ENCODE measurements at regions not wholly inside any gene's neighbourhood (a gene's known extent, or its start where the extent isn't known, plus 50 kb on each side); places are given as distances from the start of the nearest gene placed in this dataset.

GRCh38 chr1:38204698-38205097 is 158.1 kb upstream of the POU3F1 start:
- Histone ChIP-seq H2BK120ac (ENCODE audit: insufficient read depth, low read length, poor library complexity) (no peak overlapping the region), H3K18ac (ENCODE audit: low read length) (no peak overlapping the region), H3K23ac (ENCODE audit: low read length) (no peak overlapping the region), H3K4me1 (ENCODE audit: control insufficient read depth in 1 of 2, insufficient read depth in 2 of 2, low read length in 2 of 2) (peaks cover 0 to 3% of the 10 kb centered on the region in 2 experiments), H4K91ac (ENCODE audit: low read depth, low read length) (no peak overlapping the region), H3K27ac (ENCODE audit: low read depth, low read length) (no peak overlapping the region), H2BK5ac (ENCODE audit: low read depth, low read length, poor library complexity) (no peak overlapping the region), H2AK5ac (ENCODE audit: low read length) (no peak overlapping the region), H3K27me3 (ENCODE audit: insufficient read depth, low read length) (no peaks in the 10 kb centered on the region), H4K12ac (ENCODE audit: low read depth, low read length) (no peak overlapping the region), H3K79me1 (ENCODE audit: low read length) (peaks cover 2% of the 10 kb centered on the region), H4K8ac (ENCODE audit: low read depth, low read length) (no peak overlapping the region), H3K4ac (ENCODE audit: low read depth, low read length) (no peak overlapping the region), H3K9me3 (ENCODE audit: insufficient read depth, low read depth, low read length) (peaks cover 4% of the 10 kb centered on the region), H3K4me3 (ENCODE audit: low read depth, low read length) (no peak overlapping the region), H3K4me2 (ENCODE audit: low read length) (no peak overlapping the region), H2AFZ (ENCODE audit: insufficient read depth, low read length, poor library complexity) (no peak overlapping the region), H3K79me2 (ENCODE audit: control insufficient read depth, insufficient read depth, low read length, poor library complexity) (no peaks in the 10 kb centered on the region), H3K9ac (ENCODE audit: low read length) (no peak overlapping the region), H2BK12ac (ENCODE audit: low read length) (no peak overlapping the region), H3K36me3 (ENCODE audit: control insufficient read depth in 1 of 2, insufficient read depth in 2 of 2, low read length in 2 of 2) (no peaks in the 10 kb centered on the region), H3K14ac (ENCODE audit: low read length) (no peak overlapping the region)
- no CpG with 5 or more reads among the region's 3 CpGs for WGBS (ENCODE audit: extremely low coverage, insufficient coverage, insufficient read length)
- no peak for DNase-seq

DNA sequence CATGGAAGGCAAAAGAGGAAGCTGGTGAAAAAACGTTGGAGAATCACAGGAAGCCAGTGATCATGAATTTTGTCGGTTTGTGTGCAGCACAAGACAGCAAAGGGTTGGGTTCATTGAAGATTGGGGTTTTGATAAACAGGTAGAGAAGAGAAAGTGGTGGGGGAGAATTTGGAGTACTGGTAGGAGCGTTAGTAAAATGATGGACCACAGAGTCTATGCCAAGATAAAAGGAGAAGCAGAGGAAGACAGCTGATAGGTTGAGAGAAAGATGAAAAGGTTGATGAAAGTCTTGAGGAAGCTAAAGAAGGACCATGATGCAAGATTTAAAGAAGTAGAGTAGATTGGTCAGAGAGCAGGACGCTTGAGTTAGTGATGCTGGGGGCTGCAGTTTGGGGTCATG is 156.8 kb upstream of the POU3F1 start:
- no peak overlapping the region for H2AFZ ChIP-seq (ENCODE audit: insufficient read depth, low read length, poor library complexity)
- H3K23ac ChIP-seq (ENCODE audit: low read length): no peak overlapping the region
- H3K4me3 ChIP-seq (ENCODE audit: low read depth, low read length): no peak overlapping the region
- H3K18ac ChIP-seq (ENCODE audit: low read length): no peak overlapping the region
- no peak overlapping the region for H2BK5ac ChIP-seq (ENCODE audit: low read depth, low read length, poor library complexity)
- H3K27ac ChIP-seq (ENCODE audit: low read depth, low read length): no peak overlapping the region
- H3K27me3 ChIP-seq (ENCODE audit: insufficient read depth, low read length): no peaks in the 10 kb centered on the region
- no peaks in the 10 kb centered on the region for H3K79me2 ChIP-seq (ENCODE audit: control insufficient read depth, insufficient read depth, low read length, poor library complexity)
- H3K9me3 ChIP-seq (ENCODE audit: insufficient read depth, low read depth, low read length): peaks cover 4% of the 10 kb centered on the region
- no peak overlapping the region for H4K8ac ChIP-seq (ENCODE audit: low read depth, low read length)
- H3K36me3 ChIP-seq (ENCODE audit: control insufficient read depth in 1 of 2, insufficient read depth in 2 of 2, low read length in 2 of 2): no peaks in the 10 kb centered on the region
- no peak overlapping the region for H2AK5ac ChIP-seq (ENCODE audit: low read length)
- H3K14ac ChIP-seq (ENCODE audit: low read length): no peak overlapping the region
- H2BK12ac ChIP-seq (ENCODE audit: low read length): no peak overlapping the region
- H4K12ac ChIP-seq (ENCODE audit: low read depth, low read length): no peak overlapping the region
- no peak overlapping the region for H3K4ac ChIP-seq (ENCODE audit: low read depth, low read length)
- H3K79me1 ChIP-seq (ENCODE audit: low read length): peaks cover 2% of the 10 kb centered on the region
- peaks cover 0 to 3% of the 10 kb centered on the region in 2 experiments for H3K4me1 ChIP-seq (ENCODE audit: control insufficient read depth in 1 of 2, insufficient read depth in 2 of 2, low read length in 2 of 2)
- H3K4me2 ChIP-seq (ENCODE audit: low read length): no peak overlapping the region
- WGBS (ENCODE audit: extremely low coverage, insufficient coverage, insufficient read length): 100% methylated on average over 1 of the region's 4 CpGs
- no peak overlapping the region for H2BK120ac ChIP-seq (ENCODE audit: insufficient read depth, low read length, poor library complexity)
- H3K9ac ChIP-seq (ENCODE audit: low read length): no peak overlapping the region
- H4K91ac ChIP-seq (ENCODE audit: low read depth, low read length): no peak overlapping the region
- no peak for DNase-seq

DNA sequence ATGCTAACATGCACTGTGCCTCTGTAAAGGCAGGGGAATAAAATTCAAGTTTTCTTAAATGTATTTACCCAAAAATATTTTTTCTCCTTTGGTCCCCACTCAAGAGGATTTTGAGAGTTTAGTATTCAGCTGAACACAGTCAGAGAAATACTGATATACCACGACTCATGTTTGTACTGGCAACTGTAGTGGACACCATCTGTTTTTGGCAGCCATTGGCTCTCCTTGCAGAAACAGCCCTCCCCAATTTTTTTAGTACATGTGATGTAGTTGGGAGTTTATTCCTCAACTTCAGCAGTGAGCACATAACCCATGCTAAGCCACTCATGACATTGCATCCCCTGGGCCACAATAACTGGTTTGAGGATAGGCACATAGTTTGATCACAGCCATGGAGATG is 154.8 kb upstream of the POU3F1 start:
- no peak overlapping the region for H3K4me2 ChIP-seq (ENCODE audit: low read length)
- no peak overlapping the region for H3K4me3 ChIP-seq (ENCODE audit: low read depth, low read length)
- H4K91ac ChIP-seq (ENCODE audit: low read depth, low read length): no peak overlapping the region
- H3K36me3 ChIP-seq (ENCODE audit: control insufficient read depth in 1 of 2, insufficient read depth in 2 of 2, low read length in 2 of 2): no peaks in the 10 kb centered on the region
- no peak overlapping the region for H3K27ac ChIP-seq (ENCODE audit: low read depth, low read length)
- no peak overlapping the region for H4K12ac ChIP-seq (ENCODE audit: low read depth, low read length)
- peaks cover 4% of the 10 kb centered on the region for H3K9me3 ChIP-seq (ENCODE audit: insufficient read depth, low read depth, low read length)
- H2BK120ac ChIP-seq (ENCODE audit: insufficient read depth, low read length, poor library complexity): no peak overlapping the region
- no peak overlapping the region for H2BK12ac ChIP-seq (ENCODE audit: low read length)
- H3K79me1 ChIP-seq (ENCODE audit: low read length): no peaks in the 10 kb centered on the region
- no CpG with 5 or more reads among the region's 1 CpG for WGBS (ENCODE audit: extremely low coverage, insufficient coverage, insufficient read length)
- H3K9ac ChIP-seq (ENCODE audit: low read length): no peak overlapping the region
- no peak overlapping the region for H2AK5ac ChIP-seq (ENCODE audit: low read length)
- H2BK5ac ChIP-seq (ENCODE audit: low read depth, low read length, poor library complexity): no peak overlapping the region
- no peaks in the 10 kb centered on the region for H3K4me1 ChIP-seq (ENCODE audit: control insufficient read depth in 1 of 2, insufficient read depth in 2 of 2, low read length in 2 of 2)
- DNase-seq: no peak
- H4K8ac ChIP-seq (ENCODE audit: low read depth, low read length): no peak overlapping the region
- H3K14ac ChIP-seq (ENCODE audit: low read length): no peak overlapping the region
- no peak overlapping the region for H3K23ac ChIP-seq (ENCODE audit: low read length)
- no peaks in the 10 kb centered on the region for H3K27me3 ChIP-seq (ENCODE audit: insufficient read depth, low read length)
- no peaks in the 10 kb centered on the region for H3K79me2 ChIP-seq (ENCODE audit: control insufficient read depth, insufficient read depth, low read length, poor library complexity)
- no peak overlapping the region for H3K4ac ChIP-seq (ENCODE audit: low read depth, low read length)
- H2AFZ ChIP-seq (ENCODE audit: insufficient read depth, low read length, poor library complexity): no peak overlapping the region
- H3K18ac ChIP-seq (ENCODE audit: low read length): no peak overlapping the region

DNA sequence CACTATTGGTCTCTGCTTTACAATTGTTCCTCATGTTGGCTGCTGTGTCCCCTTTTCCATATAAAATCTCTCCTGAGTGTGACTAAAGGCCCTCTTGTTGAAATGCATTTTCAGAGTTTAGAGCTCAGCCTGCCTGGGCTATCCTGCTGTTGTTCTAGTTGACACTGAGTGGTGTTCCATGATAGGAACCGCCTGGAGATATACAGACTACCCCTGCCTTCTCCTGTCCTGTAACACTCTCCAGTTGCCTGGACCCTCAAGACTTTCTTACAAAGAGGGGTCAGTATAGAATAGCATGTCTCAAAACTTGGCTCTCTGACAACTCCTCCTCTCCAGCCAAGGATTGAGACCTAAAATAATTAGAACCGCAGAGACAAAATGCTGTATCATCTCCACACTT is 152.0 kb upstream of the POU3F1 start:
- no peak overlapping the region for H3K18ac ChIP-seq (ENCODE audit: low read length)
- H3K36me3 ChIP-seq (ENCODE audit: control insufficient read depth in 1 of 2, insufficient read depth in 2 of 2, low read length in 2 of 2): no peaks in the 10 kb centered on the region
- H3K4me1 ChIP-seq (ENCODE audit: control insufficient read depth in 1 of 2, insufficient read depth in 2 of 2, low read length in 2 of 2): no peaks in the 10 kb centered on the region
- H3K4me2 ChIP-seq (ENCODE audit: low read length): no peak overlapping the region
- H3K27me3 ChIP-seq (ENCODE audit: insufficient read depth, low read length): no peaks in the 10 kb centered on the region
- no peaks in the 10 kb centered on the region for H3K79me1 ChIP-seq (ENCODE audit: low read length)
- DNase-seq: no peak
- H3K4ac ChIP-seq (ENCODE audit: low read depth, low read length): no peak overlapping the region
- H4K91ac ChIP-seq (ENCODE audit: low read depth, low read length): no peak overlapping the region
- no peak overlapping the region for H2BK5ac ChIP-seq (ENCODE audit: low read depth, low read length, poor library complexity)
- H2AK5ac ChIP-seq (ENCODE audit: low read length): no peak overlapping the region
- no peak overlapping the region for H2BK12ac ChIP-seq (ENCODE audit: low read length)
- H3K79me2 ChIP-seq (ENCODE audit: control insufficient read depth, insufficient read depth, low read length, poor library complexity): no peaks in the 10 kb centered on the region
- no peak overlapping the region for H2BK120ac ChIP-seq (ENCODE audit: insufficient read depth, low read length, poor library complexity)
- H3K14ac ChIP-seq (ENCODE audit: low read length): no peak overlapping the region
- H2AFZ ChIP-seq (ENCODE audit: insufficient read depth, low read length, poor library complexity): no peak overlapping the region
- H3K4me3 ChIP-seq (ENCODE audit: low read depth, low read length): no peak overlapping the region
- WGBS (ENCODE audit: extremely low coverage, insufficient coverage, insufficient read length): no CpG with 5 or more reads among the region's 2 CpGs
- no peak overlapping the region for H4K12ac ChIP-seq (ENCODE audit: low read depth, low read length)
- no peak overlapping the region for H3K23ac ChIP-seq (ENCODE audit: low read length)
- no peak overlapping the region for H3K27ac ChIP-seq (ENCODE audit: low read depth, low read length)
- no peak overlapping the region for H4K8ac ChIP-seq (ENCODE audit: low read depth, low read length)
- H3K9ac ChIP-seq (ENCODE audit: low read length): no peak overlapping the region
- H3K9me3 ChIP-seq (ENCODE audit: insufficient read depth, low read depth, low read length): peaks cover 6% of the 10 kb centered on the region

All from trophoblast cell (in vitro differentiated cells and primary cell).